ENCODE measurements at regions not wholly inside any gene's neighbourhood (a gene's known extent, or its start where the extent isn't known, plus 50 kb on each side); places are given as distances from the start of the nearest gene placed in this dataset.

- TF ChIP-seq POLR2AphosphoS5 (IDR thresholded peaks at IDR 0.05) = peak in 1 of 3 donors; percentile 11
- TF ChIP-seq, protein P1, sequence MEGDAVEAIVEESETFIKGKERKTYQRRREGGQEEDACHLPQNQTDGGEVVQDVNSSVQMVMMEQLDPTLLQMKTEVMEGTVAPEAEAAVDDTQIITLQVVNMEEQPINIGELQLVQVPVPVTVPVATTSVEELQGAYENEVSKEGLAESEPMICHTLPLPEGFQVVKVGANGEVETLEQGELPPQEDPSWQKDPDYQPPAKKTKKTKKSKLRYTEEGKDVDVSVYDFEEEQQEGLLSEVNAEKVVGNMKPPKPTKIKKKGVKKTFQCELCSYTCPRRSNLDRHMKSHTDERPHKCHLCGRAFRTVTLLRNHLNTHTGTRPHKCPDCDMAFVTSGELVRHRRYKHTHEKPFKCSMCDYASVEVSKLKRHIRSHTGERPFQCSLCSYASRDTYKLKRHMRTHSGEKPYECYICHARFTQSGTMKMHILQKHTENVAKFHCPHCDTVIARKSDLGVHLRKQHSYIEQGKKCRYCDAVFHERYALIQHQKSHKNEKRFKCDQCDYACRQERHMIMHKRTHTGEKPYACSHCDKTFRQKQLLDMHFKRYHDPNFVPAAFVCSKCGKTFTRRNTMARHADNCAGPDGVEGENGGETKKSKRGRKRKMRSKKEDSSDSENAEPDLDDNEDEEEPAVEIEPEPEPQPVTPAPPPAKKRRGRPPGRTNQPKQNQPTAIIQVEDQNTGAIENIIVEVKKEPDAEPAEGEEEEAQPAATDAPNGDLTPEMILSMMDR (IDR thresholded peaks at IDR 0.05) = no peak
- TF ChIP-seq POLR2A (IDR thresholded peaks at IDR 0.05) = no peak
Measured at GRCh38 chr4:42331914-42332368, 65.3 kb upstream of the SHISA3 start.
